ENCODE measurements at regions not wholly inside any gene's neighbourhood (a gene's known extent, or its start where the extent isn't known, plus 50 kb on each side); places are given as distances from the start of the nearest gene placed in this dataset.
"Not testable (repeated sequence)": the region's sequence is repeated elsewhere in the genome, so short reads cannot be mapped to it uniquely, and the experiment has no call there.

GRCh38 chr2:176951218-176951617 lies 261.4 kb upstream of the HNRNPA3 start:
- not testable (repeated sequence) for DNase-seq

GRCh38 chr2:176956791-176957190 lies 255.8 kb upstream of the HNRNPA3 start:
- DNase-seq = no peak

- no peak for DNase-seq
These were observed 253.0 kb upstream of the HNRNPA3 start for GRCh38 chr2:176959614-176960013.

GRCh38 chr2:176960061-176960460 lies 252.5 kb upstream of the HNRNPA3 start:
- DNase-seq = no peak

GRCh38 chr2:176960736-176961520 lies 251.7 kb upstream of the HNRNPA3 start:
- no peak for DNase-seq

- DNase-seq = no peak
These were observed 250.6 kb upstream of the HNRNPA3 start for GRCh38 chr2:176961775-176962619.

- no peak for DNase-seq
These were observed 248.9 kb upstream of the HNRNPA3 start for GRCh38 chr2:176963568-176964287.

GRCh38 chr2:176967911-176968450 lies 244.6 kb upstream of the HNRNPA3 start:
- no peak for DNase-seq

- DNase-seq = no peak
These were observed 242.8 kb upstream of the HNRNPA3 start for GRCh38 chr2:176969642-176970359.

GRCh38 chr2:176976736-176977685 lies 235.6 kb upstream of the HNRNPA3 start:
- no peak for DNase-seq

GRCh38 chr2:176978921-176979320 lies 233.7 kb upstream of the HNRNPA3 start:
- no peak for DNase-seq

GRCh38 chr2:176979981-176980710 lies 232.4 kb upstream of the HNRNPA3 start:
- no peak for DNase-seq

GRCh38 chr2:176984987-176985386 lies 227.6 kb upstream of the HNRNPA3 start:
- DNase-seq = no peak

GRCh38 chr2:176985871-176986270 lies 226.7 kb upstream of the HNRNPA3 start:
- no peak for DNase-seq

GRCh38 chr2:176986487-176986886 lies 226.1 kb upstream of the HNRNPA3 start:
- DNase-seq = no peak

- DNase-seq = no peak
These were observed 221.2 kb upstream of the HNRNPA3 start for GRCh38 chr2:176991411-176991810.

- DNase-seq = no peak
These were observed 215.4 kb upstream of the HNRNPA3 start for GRCh38 chr2:176997074-176997791.

- no peak for DNase-seq
These were observed 214.8 kb upstream of the HNRNPA3 start for GRCh38 chr2:176997792-176998169.

GRCh38 chr2:176999301-176999700 lies 213.3 kb upstream of the HNRNPA3 start:
- DNase-seq = no peak
